PC-9 (cell line): ENCODE measurements at regions not wholly inside any gene's neighbourhood (a gene's known extent, or its start where the extent isn't known, plus 50 kb on each side); places are given as distances from the start of the nearest gene placed in this dataset.

Source experiments
- BruUV-seq: library from RNA; stranded (reverse); fragments of 400-500 nt; replicated peaks from 2 replicates; lab custom pipeline; 2021; lab: Mats Ljungman, UMichigan
- CTCF ChIA-PET: fragments of 300-600 bp; sonication (Branson Sonifier 250); formaldehyde crosslinking; loops from one replicate; lab custom pipeline; 2022; ENCODE audit warnings: antibody characterized with exemption; lab: Charles Lee
- POLR2A ChIA-PET: fragments of 300-600 bp; sonication (Branson Sonifier 250); formaldehyde crosslinking; loops from one replicate; lab custom pipeline; 2022; ENCODE audit warnings: antibody characterized with exemption; ENCODE audit not compliant: unreplicated experiment; lab: Charles Lee
- DNase-seq, 2 experiments: peaks; one replicate each; pipeline versions ENCODE4 v3.0.0 to v3.0.0-alpha.2; 2015 to 2022; ENCODE audit warnings: mixed read lengths in 1 of 2
- H2AFZ ChIP-seq: fragments of 200-600 bp; sonication (generic); 2 replicates; pipeline ENCODE4 v1.8.1; 2017; ENCODE audit warnings: antibody characterized with exemption
- H3F3A ChIP-seq: fragments of 200-600 bp; sonication (generic); 2 replicates; pipeline ENCODE4 v1.8.1; 2017; ENCODE audit warnings: antibody characterized with exemption, mild to moderate bottlenecking, low read depth; ENCODE audit not compliant: insufficient read depth
- H3K27ac ChIP-seq: fragments of 200-600 bp; sonication (generic); 2 replicates; pipeline ENCODE4 v1.6.1; 2016; ENCODE audit warnings: mixed run types
- H3K27me3 ChIP-seq: fragments of 200-600 bp; sonication (generic); 2 replicates; pipeline ENCODE4 v1.6.1; 2016; ENCODE audit warnings: low read depth, mixed run types; ENCODE audit not compliant: insufficient read depth
- H3K36me3 ChIP-seq: fragments of 200-600 bp; sonication (generic); 2 replicates; pipeline ENCODE4 v1.6.1; 2016; ENCODE audit warnings: low read depth, mixed run types
- H3K4me1 ChIP-seq: fragments of 200-600 bp; sonication (generic); replicated peaks from 2 replicates; pipeline ENCODE4 v1.6.1; 2016; ENCODE audit warnings: mixed run types; ENCODE audit not compliant: insufficient read depth
- H3K4me2 ChIP-seq: fragments of 200-600 bp; sonication (generic); 2 replicates; pipeline ENCODE4 v1.6.1; 2017; ENCODE audit warnings: mixed run types
- H3K4me3 ChIP-seq: fragments of 200-600 bp; sonication (generic); 2 replicates; pipeline ENCODE4 v1.6.1; 2016; ENCODE audit warnings: mixed run types
- H3K79me2 ChIP-seq: fragments of 200-600 bp; sonication (generic); 2 replicates; pipeline ENCODE4 v1.6.1; 2017; ENCODE audit warnings: low read depth, mixed run types
- H3K9me2 ChIP-seq: fragments of 200-600 bp; sonication (generic); 2 replicates; pipeline ENCODE4 v1.8.1; 2017; ENCODE audit warnings: mild to moderate bottlenecking; ENCODE audit not compliant: insufficient read depth
- H3K9me3 ChIP-seq: fragments of 200-600 bp; sonication (generic); 2 replicates; pipeline ENCODE4 v1.8.1; 2016; ENCODE audit warnings: low read depth; ENCODE audit not compliant: insufficient read depth
- H4K20me1 ChIP-seq: fragments of 200-600 bp; sonication (generic); 2 replicates; pipeline ENCODE4 v1.8.1; 2017; ENCODE audit not compliant: insufficient read depth
- CTCF ChIP-seq: fragments of 200-600 bp; sonication (generic); conservative IDR thresholded peaks from 2 replicates; pipeline ENCODE4 v1.6.1; 2017; ENCODE audit warnings: mixed run types, antibody characterized with exemption, mild to moderate bottlenecking, moderate library complexity
- EZH2 ChIP-seq: fragments of 200-600 bp; sonication (generic); IDR thresholded peaks from 2 replicates; pipeline ENCODE4 v1.8.0; 2017; ENCODE audit warnings: antibody characterized with exemption, low read depth
- intact Hi-C: fragments of 100-400 bp; cut with micrococcal nuclease; formaldehyde crosslinking; loops from one replicate; pipeline ENCODE4 v1.10.0; 2022; ENCODE audit not compliant: unreplicated experiment

GRCh38 chr2:185463481-185463880, 275.1 kb upstream of the FSIP2 start:
- Histone ChIP-seq H3K4me1 (no peaks in the 10 kb centered on the region), H3K27ac (no peak overlapping the region), H3K79me2 (no peaks in the 10 kb centered on the region), H3K4me3 (no peak overlapping the region), H3F3A (no peaks in the 10 kb centered on the region), H2AFZ (no peak overlapping the region), H3K9me3 (no peaks in the 10 kb centered on the region), H3K36me3 (no peaks in the 10 kb centered on the region), H3K9me2 (no peaks in the 10 kb centered on the region), H3K27me3 (no peaks in the 10 kb centered on the region), H3K4me2 (no peak overlapping the region), H4K20me1 (no peaks in the 10 kb centered on the region)
- DNase-seq = no peak
- no peak for TF ChIP-seq EZH2
- BruUV-seq = no TSS peak
- intact Hi-C loops = no loop called here
- ChIA-PET POLR2A (no interaction called here), CTCF (no interaction called here)

GRCh38 chr2:185466915-185467314, 271.7 kb upstream of the FSIP2 start:
- ChIA-PET CTCF (no interaction called here), POLR2A (no interaction called here)
- Histone ChIP-seq H3K9me2 (no peaks in the 10 kb centered on the region), H3K27me3 (no peaks in the 10 kb centered on the region), H4K20me1 (no peaks in the 10 kb centered on the region), H3K79me2 (no peaks in the 10 kb centered on the region), H3K4me3 (no peak overlapping the region), H3K27ac (no peak overlapping the region), H3K4me1 (no peaks in the 10 kb centered on the region), H2AFZ (no peak overlapping the region), H3K36me3 (no peaks in the 10 kb centered on the region), H3K9me3 (no peaks in the 10 kb centered on the region), H3F3A (no peaks in the 10 kb centered on the region), H3K4me2 (no peak overlapping the region)
- no peak for TF ChIP-seq EZH2
- no peak for TF ChIP-seq CTCF
- BruUV-seq = no TSS peak
- no peak for DNase-seq
- intact Hi-C loops = no loop called here

DNA sequence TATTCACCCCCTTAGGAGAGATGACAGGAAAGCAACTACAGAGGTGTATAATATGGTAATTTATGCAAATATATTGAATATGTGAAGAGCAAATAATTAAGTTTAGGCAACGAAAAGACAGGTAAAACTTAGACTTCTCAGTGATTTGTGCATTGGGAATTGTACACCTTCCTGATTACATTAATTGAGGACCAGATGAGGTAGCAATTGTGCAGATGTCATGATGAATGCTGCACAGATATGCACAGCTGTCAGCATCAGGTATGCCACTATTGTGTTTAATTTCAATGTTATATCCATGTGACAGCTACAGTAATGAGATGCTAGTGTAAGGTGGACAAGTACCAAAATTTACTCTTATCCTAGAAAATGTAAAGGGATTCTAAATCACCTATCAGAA, 267.2 kb upstream of the FSIP2 start:
- no peak overlapping the region for H3K27ac ChIP-seq
- no peaks in the 10 kb centered on the region for H3K4me1 ChIP-seq
- H3K36me3 ChIP-seq = no peaks in the 10 kb centered on the region
- H3K4me3 ChIP-seq = no peak overlapping the region
- DNase-seq = no peak
- H3F3A ChIP-seq = no peaks in the 10 kb centered on the region
- BruUV-seq = no TSS peak
- H2AFZ ChIP-seq = no peak overlapping the region
- H3K79me2 ChIP-seq = no peaks in the 10 kb centered on the region
- no peaks in the 10 kb centered on the region for H3K27me3 ChIP-seq
- TF ChIP-seq CTCF (no peak), EZH2 (no peak)
- ChIA-PET POLR2A (no interaction called here), CTCF (no interaction called here)
- intact Hi-C loops = no loop called here
- no peaks in the 10 kb centered on the region for H4K20me1 ChIP-seq
- no peak overlapping the region for H3K4me2 ChIP-seq
- no peaks in the 10 kb centered on the region for H3K9me3 ChIP-seq
- no peaks in the 10 kb centered on the region for H3K9me2 ChIP-seq

DNA sequence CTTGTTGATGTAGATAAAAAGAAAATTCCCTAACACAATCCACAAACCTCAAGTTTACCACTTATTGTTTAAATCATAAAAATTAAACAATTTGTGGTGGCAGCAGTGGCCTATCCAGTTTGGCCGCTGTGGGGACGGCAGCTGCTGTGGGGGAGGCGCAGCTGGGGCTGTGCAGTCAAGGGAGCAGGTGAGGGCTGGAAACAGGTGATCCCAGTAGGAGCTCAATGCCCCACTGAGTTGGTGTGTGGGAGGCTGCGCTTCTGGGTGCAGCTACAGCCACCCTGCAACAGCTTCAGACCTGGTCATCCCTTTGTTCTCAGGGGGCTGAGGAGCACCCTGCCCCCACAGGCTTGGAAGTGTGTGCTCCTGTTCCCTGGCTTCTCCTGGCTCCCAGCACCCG, 266.0 kb upstream of the FSIP2 start:
- DNase-seq = no peak
- H2AFZ ChIP-seq = no peak overlapping the region
- no peaks in the 10 kb centered on the region for H3K9me3 ChIP-seq
- no peaks in the 10 kb centered on the region for H3K4me1 ChIP-seq
- no peak overlapping the region for H3K4me3 ChIP-seq
- TF ChIP-seq EZH2 = no peak
- no peak overlapping the region for H3K27ac ChIP-seq
- H3F3A ChIP-seq = no peaks in the 10 kb centered on the region
- H3K9me2 ChIP-seq = no peaks in the 10 kb centered on the region
- no peaks in the 10 kb centered on the region for H3K79me2 ChIP-seq
- BruUV-seq = no TSS peak
- no peaks in the 10 kb centered on the region for H4K20me1 ChIP-seq
- no peaks in the 10 kb centered on the region for H3K36me3 ChIP-seq
- no peak overlapping the region for H3K4me2 ChIP-seq
- intact Hi-C loops = no loop called here
- H3K27me3 ChIP-seq = no peaks in the 10 kb centered on the region
- POLR2A ChIA-PET = no interaction called here
- CTCF ChIA-PET = no interaction called here
